ENCODE measurements at regions not wholly inside any gene's neighbourhood (a gene's known extent, or its start where the extent isn't known, plus 50 kb on each side); places are given as distances from the start of the nearest gene placed in this dataset.

GRCh38 chr2:38509947-38510326 lies 92.8 kb downstream of the HNRNPLL start:
- no peak for DNase-seq (ENCODE audit: low read depth)

DNA sequence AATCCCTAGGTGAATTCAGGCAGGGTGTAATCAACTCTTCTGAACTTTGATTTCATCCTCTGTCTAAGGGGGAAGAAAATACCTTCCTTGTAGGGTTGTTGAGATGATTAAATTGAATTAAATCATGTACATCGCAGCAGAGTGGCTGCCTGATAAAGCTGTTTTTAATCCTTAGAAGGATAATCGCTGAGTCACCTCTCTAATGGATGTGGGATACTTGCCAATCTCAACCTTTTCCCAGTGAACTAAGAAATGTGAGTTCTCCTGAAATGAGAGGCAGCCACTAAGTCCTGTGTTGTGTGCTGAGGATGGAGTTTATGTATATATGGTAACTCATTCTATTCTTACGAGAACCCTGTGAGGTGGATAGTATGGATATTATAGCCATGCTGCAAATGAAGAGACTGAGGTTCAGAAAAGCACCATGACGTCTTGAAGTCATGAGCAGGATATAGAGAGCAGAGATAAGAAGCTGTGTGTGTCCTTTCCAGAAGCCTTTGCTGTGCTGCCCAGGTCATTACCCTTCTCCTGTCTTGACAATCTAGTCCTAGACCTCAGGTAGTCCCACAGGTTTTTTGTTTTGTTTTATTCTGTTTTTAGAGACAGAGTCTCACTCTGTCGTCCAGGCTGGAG lies 93.3 kb downstream of the HNRNPLL start:
- DNase-seq (ENCODE audit: low read depth) = no peak

GRCh38 chr2:38508311-38509039 lies 94.3 kb downstream of the HNRNPLL start:
- DNase-seq (ENCODE audit: low read depth) = peak; percentile 72

DNA sequence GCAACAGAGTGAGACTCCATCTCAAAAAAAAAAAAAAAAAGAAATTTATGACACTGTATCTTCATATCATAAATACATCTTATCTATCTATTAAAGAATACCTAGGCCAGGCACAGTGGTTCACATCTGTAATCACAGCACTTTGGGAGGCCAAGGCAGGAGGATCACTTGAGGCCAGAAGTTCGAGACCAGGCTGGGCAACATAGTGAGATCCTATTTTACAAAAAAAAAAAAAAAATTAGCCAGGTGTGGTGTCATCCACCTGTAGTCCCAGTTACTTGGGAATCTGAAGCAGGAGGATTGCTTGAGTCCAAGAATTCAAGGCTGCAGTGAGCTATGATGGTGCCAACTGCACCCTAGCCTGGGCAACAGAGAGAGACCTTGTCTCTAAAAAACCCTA lies 95.0 kb downstream of the HNRNPLL start:
- DNase-seq (ENCODE audit: low read depth) = no peak

DNA sequence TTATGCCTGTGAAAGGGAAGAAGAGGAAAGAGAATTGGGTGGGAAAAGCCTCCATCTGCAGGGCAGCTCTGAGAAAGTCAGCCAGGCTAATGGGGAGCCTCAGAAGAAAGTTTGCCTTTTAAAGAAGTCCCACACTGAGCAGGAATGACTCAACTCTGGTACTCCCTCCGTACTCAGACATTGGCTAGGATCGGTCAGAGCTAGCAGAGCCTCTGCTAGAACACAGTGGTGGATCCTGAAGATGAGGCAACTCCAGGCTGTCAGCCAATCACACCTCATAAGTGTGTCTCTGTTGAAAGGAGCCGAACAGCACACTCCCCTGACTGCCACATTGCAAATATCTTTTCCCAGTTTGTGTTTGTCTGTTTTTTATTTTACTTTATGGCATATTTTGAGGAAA lies 96.9 kb downstream of the HNRNPLL start:
- DNase-seq (ENCODE audit: low read depth) = no peak

- no peak for DNase-seq (ENCODE audit: low read depth)
These were observed 98.6 kb downstream of the HNRNPLL start for GRCh38 chr2:38504169-38504568.

- DNase-seq (ENCODE audit: low read depth) = no peak
These were observed 100.6 kb downstream of the HNRNPLL start for GRCh38 chr2:38502107-38502506.

GRCh38 chr2:38500283-38500634 lies 102.5 kb downstream of the HNRNPLL start:
- DNase-seq (ENCODE audit: low read depth) = no peak

GRCh38 chr2:38499548-38500282 lies 103.0 kb downstream of the HNRNPLL start:
- no peak for DNase-seq (ENCODE audit: low read depth)

GRCh38 chr2:38498045-38498481 lies 104.7 kb downstream of the HNRNPLL start:
- DNase-seq (ENCODE audit: low read depth) = no peak

DNA sequence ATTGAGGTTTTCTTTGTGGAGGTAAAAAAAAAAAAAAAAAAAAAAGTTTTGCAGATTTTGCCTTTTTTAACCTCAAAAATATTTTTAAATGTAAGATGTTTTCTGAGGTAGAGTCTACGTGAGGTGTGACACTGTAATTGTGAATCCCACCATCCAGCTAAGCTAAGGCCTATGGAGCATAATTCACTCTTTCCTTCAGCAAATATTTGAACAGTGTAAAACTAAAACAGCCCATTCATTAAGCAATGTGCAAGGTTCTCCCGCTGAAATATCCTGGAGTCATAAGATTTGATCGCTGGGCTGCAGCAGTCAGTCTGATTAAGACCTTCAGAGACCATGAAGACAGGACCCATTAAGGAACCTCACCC lies 105.1 kb downstream of the HNRNPLL start:
- no peak for DNase-seq (ENCODE audit: low read depth)

- DNase-seq (ENCODE audit: low read depth) = no peak
These were observed 105.6 kb downstream of the HNRNPLL start for GRCh38 chr2:38496927-38497669.

DNA sequence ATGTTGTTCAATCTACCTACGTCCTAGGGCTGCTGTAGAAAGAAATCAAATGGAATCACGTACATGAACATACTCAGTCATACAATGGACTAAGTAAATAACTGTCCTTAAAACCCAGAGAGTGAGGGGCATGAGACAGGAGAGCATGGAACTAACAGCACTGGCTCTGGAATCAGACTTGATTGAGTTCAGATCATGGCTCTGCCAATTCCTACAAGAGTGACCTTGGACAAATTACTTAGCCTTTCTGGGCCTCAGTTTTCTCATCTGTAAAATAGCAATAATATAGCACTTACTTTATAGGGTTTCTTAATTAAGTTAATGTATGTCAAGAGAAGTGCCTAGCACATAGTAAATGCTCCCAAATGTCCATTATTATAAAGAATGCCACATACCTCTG lies 106.8 kb downstream of the HNRNPLL start:
- no peak for DNase-seq (ENCODE audit: low read depth)

GRCh38 chr2:38494394-38494793 lies 108.3 kb downstream of the HNRNPLL start:
- DNase-seq (ENCODE audit: low read depth) = no peak

- DNase-seq (ENCODE audit: low read depth) = no peak
These were observed 110.6 kb downstream of the HNRNPLL start for GRCh38 chr2:38492042-38492615.

GRCh38 chr2:38491436-38491835 lies 111.3 kb downstream of the HNRNPLL start:
- no peak for DNase-seq (ENCODE audit: low read depth)

GRCh38 chr2:38489846-38490245 lies 112.8 kb upstream of the ATL2 start:
- DNase-seq (ENCODE audit: low read depth) = no peak

GRCh38 chr2:38487852-38488251 lies 110.8 kb upstream of the ATL2 start:
- DNase-seq (ENCODE audit: low read depth) = no peak

GRCh38 chr2:38486213-38487026 lies 109.3 kb upstream of the ATL2 start:
- no peak for DNase-seq (ENCODE audit: low read depth)

GRCh38 chr2:38485734-38486133 lies 108.7 kb upstream of the ATL2 start:
- DNase-seq (ENCODE audit: low read depth) = no peak

DNA sequence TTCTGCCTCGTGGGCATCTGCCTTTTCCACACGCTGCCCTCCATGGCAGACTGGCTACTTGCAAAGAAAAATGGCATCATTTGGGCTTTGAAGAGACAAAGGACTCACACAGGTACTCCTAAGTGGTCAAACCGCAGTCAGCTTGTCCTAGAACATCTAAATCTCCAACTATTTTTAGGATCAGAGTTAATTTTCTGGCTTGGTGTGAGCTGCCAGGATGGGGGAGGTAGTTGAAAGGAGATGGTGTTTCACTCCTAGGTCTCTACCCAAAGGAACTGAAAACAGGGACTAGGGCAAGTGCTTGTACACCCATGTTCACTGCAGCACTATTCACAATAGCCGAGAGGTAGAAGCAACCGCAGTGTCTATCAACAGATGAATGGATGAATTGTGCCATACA lies 107.9 kb upstream of the ATL2 start:
- DNase-seq (ENCODE audit: low read depth) = no peak
